Mesodermal cell (in vitro differentiated cells): ENCODE measurements at regions not wholly inside any gene's neighbourhood (a gene's known extent, or its start where the extent isn't known, plus 50 kb on each side); places are given as distances from the start of the nearest gene placed in this dataset.

ENCODE experiments used
- H3K27ac ChIP-seq: 2 replicates; pipeline ENCODE4 v1.7.0; 2013; ENCODE audit warnings: mild to moderate bottlenecking, low read depth, low read length, moderate library complexity; ENCODE audit not compliant: severe bottlenecking
- H3K36me3 ChIP-seq: 2 replicates; pipeline ENCODE4 v1.7.1; 2013; ENCODE audit warnings: mild to moderate bottlenecking, low read length, moderate library complexity; ENCODE audit not compliant: control insufficient read depth, insufficient read depth
- H3K4me1 ChIP-seq: one replicate; pipeline ENCODE4 v1.7.1; 2013; ENCODE audit warnings: mild to moderate bottlenecking, low read length; ENCODE audit not compliant: insufficient read depth, control insufficient read depth, poor library complexity, severe bottlenecking
- H3K4me3 ChIP-seq: 2 replicates; pipeline ENCODE4 v1.7.0; 2013; ENCODE audit warnings: low read length, control low read depth, mild to moderate bottlenecking; ENCODE audit not compliant: insufficient read depth, poor library complexity, severe bottlenecking; ENCODE audit errors: extremely low read depth
- H3K9me3 ChIP-seq: 2 replicates; pipeline ENCODE4 v1.7.1; 2013; ENCODE audit warnings: mild to moderate bottlenecking, low read length, moderate library complexity; ENCODE audit not compliant: control insufficient read depth
- WGBS, 2 experiments: methylation state at CpG; one replicate each; pipeline ENCODE4 v1.1.5; 2013; ENCODE audit warnings: missing lambda C conversion rate in 2 of 2; ENCODE audit not compliant: insufficient coverage in 2 of 2; 5-methylcytosine and 5-hydroxymethylcytosine counted together

GRCh38 chr12:13365748-13366366, 169.3 kb downstream of the EMP1 start:
- Histone ChIP-seq H3K4me1 (no peaks in the 10 kb centered on the region), H3K9me3 (no peaks in the 10 kb centered on the region), H3K36me3 (no peaks in the 10 kb centered on the region), H3K4me3 (no peak overlapping the region), H3K27ac (no peak overlapping the region)
- 95 to 96% methylated on average over 13 to 16 of the region's 16 CpGs for WGBS, 2 experiments

DNA sequence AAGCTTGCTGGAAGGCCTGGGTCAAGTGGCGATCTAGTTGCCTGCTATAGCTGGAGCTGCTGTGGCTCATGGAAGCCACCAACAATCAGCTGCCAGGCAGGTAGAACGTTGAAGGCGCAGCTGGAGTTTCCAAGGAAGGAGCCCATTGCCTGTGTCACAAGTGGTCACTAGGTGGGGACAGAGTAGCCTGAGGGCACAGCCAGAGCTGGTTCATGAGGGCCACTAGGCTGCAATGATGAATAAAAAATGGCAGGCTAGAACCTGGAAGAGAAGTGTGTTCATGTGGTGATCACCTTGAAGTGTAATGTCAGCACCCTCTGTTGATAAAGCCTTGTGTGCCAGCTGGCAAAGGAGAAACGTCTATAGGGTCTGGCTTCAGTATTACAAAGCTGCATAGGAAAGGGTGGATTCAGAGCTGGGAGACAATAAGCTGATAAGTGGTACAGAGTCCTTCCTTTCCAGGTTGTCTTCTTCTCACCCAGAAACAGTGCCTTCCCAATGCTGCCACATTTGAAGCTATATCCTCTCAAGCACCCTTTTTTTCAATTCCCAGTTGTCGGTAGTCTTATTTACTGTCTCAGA, 165.8 kb downstream of the EMP1 start:
- Histone ChIP-seq H3K4me1 (no peaks in the 10 kb centered on the region), H3K9me3 (no peaks in the 10 kb centered on the region), H3K27ac (no peak overlapping the region), H3K4me3 (no peak overlapping the region), H3K36me3 (no peaks in the 10 kb centered on the region)
- 55 to 67% methylated on average over 4 of the region's 5 CpGs for WGBS, 2 experiments

DNA sequence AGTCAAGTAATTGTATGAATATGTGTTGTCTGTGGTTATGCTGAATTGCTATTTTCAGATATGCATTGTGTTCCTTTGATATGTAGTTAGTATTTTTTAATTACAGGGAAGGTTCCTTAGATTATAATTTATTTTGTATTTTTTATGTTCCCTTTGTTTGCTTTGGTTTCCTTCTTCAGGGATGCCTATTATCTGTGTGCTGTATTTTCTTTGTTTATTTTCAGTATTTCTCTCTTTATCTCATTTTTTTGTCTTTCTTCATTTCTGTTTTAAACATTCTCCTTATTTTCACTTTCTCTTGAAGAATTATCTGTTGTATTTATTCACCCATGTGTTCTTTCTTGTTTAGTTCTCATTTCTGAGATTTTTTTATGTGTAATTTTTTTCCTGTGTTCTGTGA, 163.1 kb downstream of the EMP1 start:
- Histone ChIP-seq H3K27ac (no peak overlapping the region), H3K9me3 (no peaks in the 10 kb centered on the region), H3K4me3 (no peak overlapping the region), H3K4me1 (no peaks in the 10 kb centered on the region), H3K36me3 (no peaks in the 10 kb centered on the region)

GRCh38 chr12:13358391-13358905, 161.9 kb downstream of the EMP1 start:
- Histone ChIP-seq H3K36me3 (no peaks in the 10 kb centered on the region), H3K4me3 (no peak overlapping the region), H3K9me3 (no peaks in the 10 kb centered on the region), H3K4me1 (no peaks in the 10 kb centered on the region), H3K27ac (no peak overlapping the region)
- WGBS, 2 experiments, result 91% methylated on average over 1 of the region's 4 CpGs

GRCh38 chr12:13350946-13351345, 154.4 kb downstream of the EMP1 start:
- no peaks in the 10 kb centered on the region for H3K36me3 ChIP-seq
- H3K4me3 ChIP-seq, result no peak overlapping the region
- H3K9me3 ChIP-seq, result no peaks in the 10 kb centered on the region
- WGBS, 2 experiments, result 92 to 100% methylated on average over 1 to 2 of the region's 2 CpGs
- no peak overlapping the region for H3K27ac ChIP-seq
- H3K4me1 ChIP-seq, result peaks cover 9% of the 10 kb centered on the region

DNA sequence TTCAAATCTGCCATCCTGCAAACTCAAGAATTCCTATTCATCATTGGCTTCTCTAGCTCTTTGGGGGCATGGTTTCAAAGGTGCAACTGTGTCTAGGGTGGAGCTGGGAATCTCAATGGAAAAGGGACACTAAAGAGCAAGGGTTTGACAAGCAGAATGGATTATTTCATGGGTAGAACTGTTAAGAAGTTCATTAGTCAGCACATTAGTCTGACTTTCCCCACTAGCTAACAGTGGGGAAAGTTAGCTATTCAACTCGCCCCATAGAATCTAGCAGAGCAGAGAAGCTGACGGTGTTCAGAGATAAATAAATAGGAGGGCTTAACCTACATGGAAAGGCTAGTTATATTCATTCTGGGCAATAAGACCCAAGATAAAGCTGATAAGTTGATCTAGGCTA, 153.9 kb downstream of the EMP1 start:
- Histone ChIP-seq H3K9me3 (no peaks in the 10 kb centered on the region), H3K4me3 (no peak overlapping the region), H3K4me1 (peaks cover 9% of the 10 kb centered on the region), H3K36me3 (no peaks in the 10 kb centered on the region), H3K27ac (no peak overlapping the region)
- WGBS, 2 experiments, result 80 to 89% methylated on average over 1 of the region's 2 CpGs

GRCh38 chr12:13348464-13348863, 151.9 kb downstream of the EMP1 start:
- H3K9me3 ChIP-seq, result no peaks in the 10 kb centered on the region
- 90 to 100% methylated on average over 1 of the region's 1 CpG for WGBS, 2 experiments
- H3K27ac ChIP-seq, result no peak overlapping the region
- no peak overlapping the region for H3K4me3 ChIP-seq
- H3K36me3 ChIP-seq, result no peaks in the 10 kb centered on the region
- H3K4me1 ChIP-seq, result peaks cover 9% of the 10 kb centered on the region

DNA sequence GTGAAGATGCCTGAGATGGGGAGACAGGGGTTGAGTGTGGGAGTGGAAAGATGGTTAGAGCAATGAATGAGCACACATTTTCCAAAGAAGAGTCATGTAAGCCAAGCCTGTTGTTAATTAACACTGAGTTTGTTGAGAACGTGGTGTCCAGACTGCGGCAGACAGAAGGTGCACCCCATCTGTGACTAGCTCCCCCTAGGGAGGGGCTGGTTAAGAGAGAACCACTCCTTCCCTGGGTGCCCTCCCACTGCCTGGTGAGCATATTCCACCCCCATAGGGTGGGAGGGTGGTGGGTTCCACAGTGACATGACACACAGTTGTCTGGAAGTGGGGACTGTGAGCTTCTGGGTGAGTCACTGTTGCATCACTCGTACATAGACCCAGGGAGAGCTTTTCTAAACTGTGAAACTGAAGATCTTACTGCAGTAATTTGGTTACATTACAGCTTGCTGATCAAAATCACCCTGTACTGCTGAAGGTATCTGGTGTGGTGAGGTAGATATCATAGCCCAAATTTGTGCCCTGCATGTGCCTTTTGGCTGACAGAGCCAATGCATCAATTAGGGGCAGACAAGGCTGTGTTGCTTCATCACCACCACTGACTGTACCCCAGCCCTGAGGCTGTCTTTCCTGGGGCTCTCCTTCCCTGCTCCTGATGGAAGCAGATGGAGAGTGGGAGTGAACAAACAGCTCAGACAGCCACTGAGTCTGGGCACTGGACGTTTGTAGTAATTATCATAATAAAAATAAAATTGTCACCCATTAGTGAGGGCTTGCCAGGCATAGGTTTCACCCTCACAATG, 150.9 kb downstream of the EMP1 start:
- H3K4me1 ChIP-seq, result peaks cover 9% of the 10 kb centered on the region
- no peaks in the 10 kb centered on the region for H3K9me3 ChIP-seq
- H3K4me3 ChIP-seq, result no peak overlapping the region
- H3K36me3 ChIP-seq, result no peaks in the 10 kb centered on the region
- WGBS, 2 experiments, result 93% methylated on average over 2 of the region's 4 CpGs; no CpG with 5 or more reads in 1 of the 2 experiments
- no peak overlapping the region for H3K27ac ChIP-seq

DNA sequence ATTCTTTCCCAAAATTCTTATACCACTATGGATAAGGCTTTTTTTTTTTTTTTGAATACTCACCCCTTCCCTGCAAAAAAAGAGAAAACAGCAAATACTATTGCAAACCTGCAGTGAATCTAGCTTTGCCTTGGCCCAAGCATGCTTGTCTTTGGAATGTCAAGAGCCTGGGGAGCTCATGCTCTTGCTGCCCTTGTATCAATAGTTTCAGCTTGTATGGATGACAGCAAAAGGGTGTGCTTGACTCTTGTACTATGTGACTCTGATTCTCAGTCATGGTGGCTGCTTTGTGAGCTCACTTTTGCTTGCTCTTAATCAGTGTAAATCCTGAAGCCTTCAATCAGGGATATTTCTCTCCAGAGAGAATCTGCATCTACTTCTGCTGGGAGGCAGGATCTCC, 149.2 kb downstream of the EMP1 start:
- no peaks in the 10 kb centered on the region for H3K36me3 ChIP-seq
- no peaks in the 10 kb centered on the region for H3K9me3 ChIP-seq

GRCh38 chr12:13343375-13343774, 146.8 kb downstream of the EMP1 start:
- no peaks in the 10 kb centered on the region for H3K9me3 ChIP-seq
- peaks cover 9% of the 10 kb centered on the region for H3K4me1 ChIP-seq
- 78 to 80% methylated on average over 2 of the region's 2 CpGs for WGBS, 2 experiments
- H3K27ac ChIP-seq, result no peak overlapping the region
- no peaks in the 10 kb centered on the region for H3K36me3 ChIP-seq
- no peak overlapping the region for H3K4me3 ChIP-seq

More for the DNA sequence above, 149.2 kb downstream of the EMP1 start:
- no peak overlapping the region for H3K27ac ChIP-seq
- H3K4me1 ChIP-seq, result peaks cover 9% of the 10 kb centered on the region
- H3K4me3 ChIP-seq, result no peak overlapping the region

GRCh38 chr12:13342971-13343370, 146.4 kb downstream of the EMP1 start:
- Histone ChIP-seq H3K9me3 (no peaks in the 10 kb centered on the region), H3K4me1 (peaks cover 7% of the 10 kb centered on the region), H3K36me3 (no peaks in the 10 kb centered on the region), H3K27ac (no peak overlapping the region), H3K4me3 (no peak overlapping the region)
- 90 to 92% methylated on average over 2 to 3 of the region's 3 CpGs for WGBS, 2 experiments
